Neural progenitor cell (in vitro differentiated cells): ENCODE measurements at regions not wholly inside any gene's neighbourhood (a gene's known extent, or its start where the extent isn't known, plus 50 kb on each side); places are given as distances from the start of the nearest gene placed in this dataset.

Experiments used
- CTCF ChIP-seq: fragments of 200-600 bp; sonication (generic); IDR thresholded peaks from 2 replicates; pipeline ENCODE4 v1.5.1; 2017; ENCODE audit warnings: antibody characterized with exemption, mild to moderate bottlenecking
- EZH2 ChIP-seq: fragments of 200-600 bp; sonication (generic); IDR thresholded peaks from 2 replicates; pipeline ENCODE4 v1.6.1; 2017; ENCODE audit warnings: antibody characterized with exemption, mild to moderate bottlenecking, moderate library complexity

GRCh38 chr15:23954931-23955330, 267.8 kb upstream of the NDN start:
- TF ChIP-seq CTCF (no peak), EZH2 (no peak)
